Stimulated activated CD4-positive, alpha-beta T cell treated with anti-CD3 and anti-CD28 coated beads, TNF-alpha, amount 100 ng/mL, for 4 hours (primary cell): ENCODE measurements at regions not wholly inside any gene's neighbourhood (a gene's known extent, or its start where the extent isn't known, plus 50 kb on each side); places are given as distances from the start of the nearest gene placed in this dataset.

Source experiments
- DNase-seq, 3 experiments: peaks; one replicate each; pipeline ENCODE4 v3.0.0-alpha.2; 2020; ENCODE audit warnings: low read depth in 3 of 3

DNA sequence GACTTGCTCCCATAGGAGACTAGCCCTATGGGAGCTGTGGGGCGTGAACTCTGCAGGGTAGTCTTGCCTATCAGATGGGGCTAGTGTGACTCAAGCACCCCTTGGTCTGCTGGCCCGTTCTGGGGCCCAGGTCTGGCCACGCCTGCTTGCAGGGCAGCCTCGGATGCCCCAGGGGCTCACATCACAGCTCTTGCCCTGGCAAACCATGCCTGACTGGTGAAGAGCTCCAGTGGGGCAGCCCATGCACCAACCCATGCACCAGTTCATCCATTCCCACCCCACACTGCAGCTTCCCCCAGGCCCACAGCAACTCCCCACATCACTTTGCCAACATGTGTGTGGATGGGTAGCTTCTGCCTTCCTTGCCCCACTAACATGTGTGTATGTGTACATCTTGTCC, 93.9 kb upstream of the PRLR start:
- DNase-seq, result no peak

DNA sequence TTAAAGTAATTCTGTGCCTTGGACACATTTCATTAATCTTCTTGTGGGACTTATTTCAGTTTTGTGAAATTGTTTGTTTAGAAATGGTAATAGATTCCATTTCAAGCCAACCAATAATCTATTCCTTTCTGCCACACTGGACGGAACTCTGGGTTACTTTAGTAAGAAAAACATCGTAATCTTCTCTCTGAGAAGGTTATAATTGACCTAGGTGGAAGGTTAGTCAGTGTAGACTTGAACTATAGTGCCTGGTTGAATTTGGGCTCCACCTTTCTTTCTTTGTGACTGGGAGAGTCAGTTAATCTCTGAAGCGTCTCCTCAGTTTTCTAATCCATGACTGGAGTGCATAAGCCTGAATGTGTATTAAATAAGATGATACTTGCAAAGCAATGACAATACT, 89.7 kb upstream of the PRLR start:
- no peak for DNase-seq

DNA sequence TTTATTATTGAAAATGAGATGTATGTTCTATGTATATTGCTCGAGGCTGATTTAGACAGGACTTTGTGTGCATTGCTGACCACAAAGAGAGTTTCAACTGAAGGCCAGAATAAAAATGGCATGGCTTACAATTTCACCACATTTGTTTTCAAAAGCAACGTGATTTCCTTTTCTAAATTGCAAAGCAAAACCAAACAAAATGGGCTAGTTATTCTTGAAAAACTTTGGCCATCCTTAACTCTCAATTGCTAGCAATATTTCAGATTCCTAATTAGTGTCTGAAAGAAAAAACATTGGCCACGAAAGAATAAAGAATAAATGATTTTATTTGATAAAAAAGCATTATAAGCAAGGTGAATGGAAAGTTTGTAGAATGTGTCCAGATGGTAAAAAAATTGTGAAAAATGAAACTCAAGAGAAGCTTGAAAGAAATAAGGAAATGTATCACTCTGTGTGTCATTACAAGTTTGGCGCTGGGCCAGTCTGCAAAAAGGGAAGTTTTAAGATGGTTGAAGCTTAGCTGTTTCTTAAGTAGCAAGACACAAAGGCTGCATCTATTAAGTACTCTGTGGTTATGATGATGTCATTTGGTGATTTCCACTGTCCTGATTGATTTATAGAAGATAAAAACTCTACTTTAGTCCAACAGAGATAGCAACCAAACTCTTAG, 89.2 kb upstream of the PRLR start:
- peak in 1 of 3 experiments; percentile 21 for DNase-seq

DNA sequence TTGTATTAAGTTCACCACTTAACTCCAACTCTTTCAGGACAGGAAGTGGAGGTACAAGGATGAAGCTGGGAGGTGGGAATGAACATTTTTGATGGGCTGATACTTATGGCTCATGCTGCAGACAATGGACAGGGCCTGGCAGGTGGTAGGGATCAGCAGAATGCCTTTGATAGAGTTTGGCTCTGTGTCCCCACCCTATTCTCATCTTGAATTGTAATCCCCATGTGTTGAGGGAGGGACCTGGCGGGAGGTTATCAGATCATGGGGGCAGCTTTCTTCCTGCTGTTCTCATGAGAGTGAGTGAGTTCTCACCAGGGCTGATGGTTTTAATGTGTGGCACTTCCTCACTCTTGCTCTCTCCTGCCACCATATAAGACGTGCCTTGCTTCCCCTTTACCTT, 87.3 kb upstream of the PRLR start:
- DNase-seq, result no peak

DNA sequence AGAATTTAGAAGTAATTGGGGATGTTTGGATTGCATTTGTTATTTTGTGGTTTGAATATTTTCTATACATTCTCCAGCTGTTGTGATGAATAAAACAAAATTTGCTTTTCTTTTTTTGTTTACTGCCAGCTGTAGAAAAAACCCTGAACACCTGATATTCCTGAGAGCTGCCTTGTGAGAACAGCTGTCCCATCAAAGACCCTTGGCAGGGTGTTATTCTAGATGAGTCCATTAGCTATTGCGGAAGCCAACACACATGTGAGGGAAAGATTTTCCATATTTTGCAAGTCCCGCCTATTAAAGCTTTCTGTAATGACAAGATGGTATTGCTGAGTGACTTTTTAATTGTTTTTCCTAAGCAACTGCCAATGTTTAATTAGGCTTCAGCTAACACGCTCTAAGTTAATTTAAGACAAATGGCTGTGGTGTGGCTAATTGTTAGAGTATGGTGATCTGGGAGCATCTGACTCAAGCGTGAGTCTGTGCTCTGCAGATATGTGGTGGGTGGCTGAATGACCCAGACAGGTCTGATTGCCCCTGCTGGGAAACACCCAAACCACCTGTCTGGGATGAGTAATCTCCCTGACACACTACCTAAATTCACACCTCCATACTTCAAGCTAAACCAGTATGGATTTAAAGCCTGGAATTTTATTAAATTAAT, 86.5 kb upstream of the PRLR start:
- DNase-seq, result no peak

DNA sequence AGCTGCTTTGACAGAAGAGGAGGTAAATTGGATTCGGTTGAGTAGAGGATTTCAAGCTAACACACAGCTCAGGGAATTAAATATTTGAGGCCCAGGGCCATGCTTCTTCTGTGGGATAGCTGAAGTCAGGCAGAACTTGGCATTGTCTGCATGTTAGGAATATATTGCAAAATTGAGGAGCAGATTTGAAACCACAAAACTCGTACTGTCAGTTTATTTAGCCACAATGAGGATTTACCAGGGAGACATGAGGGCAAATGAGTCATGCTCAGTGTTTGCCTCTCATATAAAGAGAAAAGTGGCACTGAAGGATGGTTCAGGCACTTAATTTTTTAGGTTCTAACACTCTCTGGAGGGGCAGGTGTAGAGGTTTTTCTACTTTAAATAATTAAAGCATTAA, 83.0 kb upstream of the PRLR start:
- DNase-seq, result no peak

DNA sequence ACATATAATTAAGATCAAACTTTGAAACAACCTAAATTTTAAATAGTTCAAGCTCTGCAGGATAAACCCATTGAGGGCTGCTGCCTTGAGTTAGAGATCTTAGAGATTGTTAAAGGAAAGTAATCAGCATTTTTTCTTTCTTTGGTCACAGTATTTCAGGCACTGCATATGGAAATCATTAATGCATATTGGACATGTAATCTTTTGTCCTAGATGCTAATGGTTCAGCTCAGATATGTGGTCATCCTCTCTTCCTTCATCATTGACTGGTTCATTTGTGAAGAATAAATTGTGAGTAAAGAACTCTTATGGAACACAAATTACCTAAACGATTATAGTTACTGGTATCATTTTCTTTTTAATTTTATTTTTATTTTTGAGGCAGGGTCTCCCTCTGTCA, 82.0 kb upstream of the PRLR start:
- no peak for DNase-seq

DNA sequence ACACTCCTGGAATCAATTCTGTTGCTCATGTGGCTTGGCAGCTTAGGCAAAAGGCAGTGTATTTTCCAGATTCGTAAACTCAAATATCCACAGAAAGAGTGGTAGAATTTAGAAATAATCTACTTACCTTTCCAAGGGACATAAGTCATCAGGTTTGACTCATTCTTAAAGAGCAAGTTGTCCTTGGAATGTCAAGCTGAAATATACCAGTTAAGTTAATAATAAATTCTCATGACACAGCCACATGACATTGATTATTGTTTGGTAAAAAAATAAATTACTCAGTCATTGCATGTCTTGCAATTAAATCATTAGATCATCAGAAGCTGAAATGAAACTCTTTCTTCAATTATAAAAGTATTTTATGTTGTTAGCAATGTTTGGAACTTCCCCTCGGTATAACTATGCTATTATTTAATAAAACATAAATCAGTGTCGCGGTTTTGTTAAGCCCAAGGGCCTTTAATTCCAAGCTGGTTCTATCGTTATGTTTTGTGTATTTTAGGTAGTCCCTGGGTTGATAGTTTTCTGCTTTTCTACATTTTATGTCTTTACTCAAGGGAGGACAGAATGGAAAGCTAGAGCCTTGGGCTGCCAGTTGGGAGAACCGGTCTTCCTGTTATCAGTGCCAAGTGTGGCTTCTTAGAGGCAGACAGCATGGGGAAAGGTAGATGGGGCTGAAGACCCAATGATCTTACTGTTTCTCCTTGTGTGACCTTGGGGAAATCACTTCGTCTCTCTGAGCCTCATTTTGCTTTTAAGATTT, 79.3 kb upstream of the PRLR start:
- DNase-seq, result no peak

DNA sequence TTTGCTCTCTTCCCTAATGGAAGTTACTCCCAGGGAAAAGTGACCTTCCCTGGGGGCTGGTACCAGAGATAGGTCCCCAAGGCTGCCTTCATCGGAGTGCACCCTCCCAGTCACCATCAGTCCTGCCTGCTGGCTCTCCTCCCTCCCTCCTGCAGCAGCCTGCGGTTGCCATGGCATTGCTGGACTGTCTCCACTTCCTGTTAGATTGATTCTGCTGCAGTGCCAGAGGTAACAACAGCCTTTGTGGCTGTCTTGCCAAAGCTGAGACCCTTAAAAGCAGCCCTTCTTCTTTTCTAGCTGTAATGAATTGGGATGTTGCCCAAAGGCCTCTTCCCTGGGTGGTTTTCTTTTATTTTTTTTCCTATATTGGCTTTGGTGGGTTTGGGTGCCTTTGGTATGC, 78.1 kb upstream of the PRLR start:
- DNase-seq, result no peak

DNA sequence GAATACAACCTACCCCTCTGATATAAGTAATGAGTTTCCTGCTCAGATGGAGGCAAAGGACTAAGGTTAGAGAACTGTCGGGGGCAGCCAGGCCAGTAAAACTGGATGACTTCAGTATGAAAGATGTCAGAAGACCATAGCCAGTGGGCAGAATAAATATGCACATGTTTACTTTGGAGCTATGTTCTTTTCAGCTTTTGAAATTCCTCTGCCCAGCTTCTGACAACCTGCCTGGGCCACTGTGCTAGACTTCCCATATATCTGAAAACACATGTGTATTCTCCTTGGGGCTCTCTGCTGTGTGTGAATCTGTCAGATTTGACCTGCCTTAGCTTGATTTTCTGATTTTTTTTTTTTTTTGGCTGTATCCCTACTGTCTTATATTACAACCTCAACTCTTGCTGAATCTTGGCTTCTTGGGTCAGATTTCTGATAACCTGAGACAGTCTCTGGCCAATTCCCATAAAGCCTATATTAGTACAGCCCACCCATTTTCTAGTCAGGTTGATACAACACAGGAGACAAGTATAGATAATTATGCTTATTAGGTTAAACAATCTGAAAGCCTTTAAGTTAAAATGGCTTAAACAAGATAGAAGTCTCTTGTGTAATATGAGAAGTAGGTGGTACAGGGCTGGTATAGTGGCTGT, 76.6 kb upstream of the PRLR start:
- no peak for DNase-seq

DNA sequence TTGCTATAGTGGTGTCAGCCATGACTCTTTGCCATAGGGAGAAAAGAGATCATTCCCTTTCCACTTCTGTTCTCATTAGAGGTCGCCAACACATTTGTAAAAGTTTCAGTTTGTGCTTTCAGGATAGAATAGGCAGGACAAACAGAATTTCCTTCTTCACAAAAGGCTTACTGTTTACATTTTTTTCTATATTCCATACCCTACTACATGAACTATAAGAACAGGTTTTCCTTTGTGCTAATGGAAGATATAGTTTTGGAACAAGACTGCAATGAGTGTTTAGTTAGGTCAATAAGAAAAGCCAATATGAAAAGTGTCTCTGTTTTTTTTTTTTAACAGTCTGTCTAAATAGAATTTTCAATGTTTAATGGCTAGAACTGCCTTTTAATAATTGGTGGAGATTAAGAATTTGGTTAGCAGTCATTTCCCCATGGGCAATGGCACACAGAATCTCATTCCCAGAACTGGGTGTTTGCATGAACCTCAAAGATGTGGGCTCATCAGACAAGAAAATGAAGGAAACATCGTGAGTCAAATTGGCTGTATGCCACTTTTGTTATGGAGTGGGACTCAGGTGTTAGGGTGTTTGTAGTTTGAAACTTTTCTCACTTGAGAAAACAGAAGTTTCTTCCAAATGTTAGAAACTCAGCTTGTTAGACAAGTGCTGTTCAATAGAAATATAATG, 75.2 kb upstream of the PRLR start:
- DNase-seq, result no peak

DNA sequence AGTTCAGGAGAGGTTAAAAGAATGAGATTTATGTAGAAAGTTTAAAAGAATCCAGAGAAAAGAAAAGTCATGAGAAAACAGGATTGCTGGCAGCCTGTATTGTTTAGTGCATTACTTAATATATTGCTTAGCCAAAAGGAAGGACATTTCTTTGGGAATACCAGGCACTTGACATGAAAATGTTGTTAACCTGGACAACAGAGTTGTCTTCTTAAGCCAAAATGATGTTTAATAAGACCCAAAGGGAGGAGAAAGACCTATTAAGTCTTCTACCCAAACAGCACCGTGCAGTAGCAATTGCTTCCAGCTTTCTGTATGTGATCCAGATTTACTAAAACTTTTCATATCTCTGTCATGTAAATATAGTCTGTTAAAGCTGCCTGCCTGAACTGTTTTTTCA, 74.0 kb upstream of the PRLR start:
- DNase-seq, result no peak

DNA sequence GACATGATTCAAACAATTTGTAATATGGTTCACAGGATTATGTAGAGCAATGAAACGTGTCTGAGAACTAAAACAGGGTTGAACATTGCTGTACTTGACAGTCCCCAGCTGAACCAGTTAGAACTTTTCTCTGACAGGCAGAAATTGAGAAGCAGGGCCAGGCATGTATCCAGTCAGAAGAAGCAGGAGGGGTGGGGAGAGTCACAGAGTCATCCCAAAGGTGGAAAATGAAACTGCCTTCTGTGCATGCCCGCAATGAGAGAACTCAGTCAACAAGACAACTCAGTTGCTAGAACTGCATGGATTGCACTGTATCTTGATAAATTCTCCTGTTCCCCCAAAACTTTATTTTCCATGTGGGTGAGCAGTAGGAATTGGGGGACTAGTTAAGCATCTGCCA, 72.9 kb upstream of the PRLR start:
- DNase-seq, result no peak

DNA sequence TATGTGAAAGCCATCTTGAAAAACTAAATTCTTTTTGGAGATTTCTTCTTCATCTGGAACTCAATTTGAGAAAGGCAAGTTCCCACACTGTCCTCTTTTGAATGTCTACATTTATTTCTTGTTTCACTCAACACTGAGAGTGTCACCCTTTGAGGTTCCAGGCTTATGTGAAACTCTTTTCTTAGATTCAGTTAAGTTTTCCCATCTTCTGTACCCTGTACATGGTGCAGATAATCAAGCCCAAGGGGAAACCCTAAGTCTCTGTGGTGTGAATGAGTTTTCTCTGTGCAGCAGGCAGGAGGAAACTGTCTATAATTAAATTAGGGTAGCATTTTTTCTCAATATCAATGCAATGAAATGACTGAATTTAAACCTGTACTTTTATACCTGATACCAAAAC, 72.3 kb upstream of the PRLR start:
- no peak for DNase-seq

DNA sequence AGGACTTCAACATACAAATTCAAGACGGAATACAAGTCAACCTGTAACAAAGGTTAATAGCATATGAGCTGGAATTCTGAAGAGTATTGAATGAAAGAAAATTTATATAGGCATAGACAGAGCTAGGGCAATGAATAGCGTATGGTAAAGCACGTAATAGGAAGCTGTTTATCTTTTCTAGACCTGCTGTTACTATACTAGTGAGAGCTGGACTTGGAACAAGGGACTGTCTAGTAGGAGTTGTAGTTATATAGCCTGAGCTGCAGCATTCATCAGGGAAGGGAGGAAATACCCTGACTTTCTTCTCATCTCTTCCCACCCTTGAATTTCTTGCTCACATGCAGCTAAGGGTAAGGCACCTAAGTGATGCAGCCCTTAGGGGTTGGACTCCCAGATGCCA, 67.5 kb upstream of the PRLR start:
- no peak for DNase-seq

DNA sequence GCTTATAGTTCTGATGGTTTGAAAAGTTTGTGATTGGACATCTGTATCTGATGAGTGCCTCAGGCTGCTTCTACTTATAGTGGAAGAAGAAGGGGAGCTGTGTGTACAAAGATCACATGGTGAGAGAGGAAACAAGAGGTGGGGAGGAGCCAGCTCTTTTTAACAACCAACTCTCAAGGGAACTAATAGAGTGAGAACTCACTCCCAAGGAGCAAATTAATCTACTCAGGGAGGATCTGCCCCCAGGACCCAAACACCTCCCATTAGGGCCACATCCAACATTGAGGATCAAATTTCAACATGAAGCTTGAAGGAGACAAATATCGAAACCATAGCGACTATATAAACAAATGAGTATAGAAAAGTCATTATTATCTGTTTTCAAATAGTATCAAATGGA, 64.7 kb upstream of the PRLR start:
- DNase-seq, result no peak

DNA sequence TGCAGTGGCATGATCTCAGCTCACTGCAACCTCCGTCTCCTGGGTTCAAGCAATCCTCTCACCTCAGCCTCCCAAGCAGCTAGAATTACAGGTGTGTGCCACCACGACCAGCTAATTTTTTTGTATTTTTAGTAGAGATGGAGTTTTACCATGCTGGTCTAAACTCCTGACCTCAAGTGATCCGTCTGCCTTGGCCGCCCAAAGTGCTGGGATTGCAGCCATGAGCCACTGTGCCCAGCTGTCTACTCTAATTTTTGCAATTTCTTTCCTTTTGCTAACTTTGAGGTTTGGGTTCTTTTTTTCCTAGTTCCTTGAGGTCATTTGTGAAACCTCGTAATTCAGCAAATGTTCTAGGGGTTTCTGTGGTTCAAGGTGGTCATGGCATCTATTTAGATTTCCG, 63.7 kb upstream of the PRLR start:
- DNase-seq, result no peak

DNA sequence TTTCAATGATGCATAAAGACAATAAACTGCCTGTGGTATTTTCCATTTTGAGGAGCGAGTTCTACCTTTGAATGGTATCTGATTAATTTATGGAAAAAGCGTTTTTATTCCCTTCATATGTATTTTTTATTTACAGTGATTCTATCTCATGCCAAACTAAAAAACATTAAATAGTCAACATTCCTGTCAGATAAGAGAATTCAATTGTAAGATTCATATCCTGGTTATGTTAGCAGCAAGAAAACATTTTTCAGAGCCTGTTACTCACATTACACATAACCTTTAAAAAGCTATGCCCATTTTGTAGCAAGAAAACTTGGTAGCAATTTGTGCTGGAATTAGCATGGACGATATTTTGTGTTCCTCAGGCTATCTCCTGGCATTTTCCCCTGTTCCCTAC, 55.1 kb upstream of the PRLR start:
- no peak for DNase-seq

DNA sequence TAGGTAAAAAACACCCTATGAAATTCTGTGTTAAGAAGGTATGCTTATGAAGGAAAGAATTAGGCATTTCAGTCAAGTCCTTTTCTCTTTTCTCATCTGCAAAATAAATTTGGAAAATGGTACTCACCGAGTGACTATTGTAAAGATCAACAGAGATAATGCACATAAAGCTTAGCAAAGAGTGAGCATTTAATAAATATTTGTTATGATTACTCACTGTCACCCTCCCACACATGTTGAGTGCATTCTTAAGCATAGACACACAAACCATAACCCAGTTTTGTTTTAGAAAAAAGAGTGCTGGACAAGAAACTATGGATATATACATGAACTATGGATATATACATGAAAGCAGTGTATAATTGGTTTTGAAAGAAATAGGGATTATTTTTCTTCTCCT, 54.7 kb upstream of the PRLR start:
- DNase-seq, result no peak

DNA sequence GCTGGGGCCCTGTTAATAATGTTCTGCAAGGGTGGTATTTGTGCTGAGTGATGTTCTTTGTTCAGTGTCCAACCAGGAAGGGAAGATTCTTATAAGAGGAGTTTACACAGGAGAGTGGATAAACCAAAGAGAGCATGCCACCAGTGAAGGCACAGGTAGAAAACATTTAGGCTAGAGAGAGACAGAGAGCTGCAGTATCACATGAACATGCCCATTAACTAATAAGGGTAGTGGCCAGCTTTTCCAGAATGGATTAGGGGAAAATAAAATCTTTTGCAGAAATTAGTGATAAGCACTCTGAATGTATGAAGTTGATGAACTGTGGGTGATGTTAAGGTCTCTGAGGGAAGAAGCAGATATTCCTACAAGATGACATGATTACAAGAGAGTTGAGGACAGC, 54.1 kb upstream of the PRLR start:
- no peak for DNase-seq

DNA sequence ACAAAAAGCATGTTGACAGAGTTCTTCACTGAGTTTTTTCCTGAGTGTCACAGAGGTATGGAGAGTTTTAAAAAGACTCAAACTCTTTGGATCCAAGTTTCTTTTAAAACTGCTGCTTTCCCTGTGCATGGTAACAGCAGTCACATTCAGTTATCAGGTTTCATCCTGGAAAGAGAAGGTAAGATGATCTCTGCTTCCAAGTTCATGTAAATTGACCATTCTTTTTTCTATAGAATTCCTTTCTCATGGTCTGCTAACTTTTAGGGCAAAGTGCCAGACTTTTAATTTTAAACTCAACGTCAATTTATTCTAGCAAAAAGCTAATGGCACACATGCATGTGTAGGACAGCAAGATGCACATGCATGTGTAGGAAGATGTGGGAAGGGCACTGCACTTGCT, 52.5 kb upstream of the PRLR start:
- DNase-seq, result no peak

DNA sequence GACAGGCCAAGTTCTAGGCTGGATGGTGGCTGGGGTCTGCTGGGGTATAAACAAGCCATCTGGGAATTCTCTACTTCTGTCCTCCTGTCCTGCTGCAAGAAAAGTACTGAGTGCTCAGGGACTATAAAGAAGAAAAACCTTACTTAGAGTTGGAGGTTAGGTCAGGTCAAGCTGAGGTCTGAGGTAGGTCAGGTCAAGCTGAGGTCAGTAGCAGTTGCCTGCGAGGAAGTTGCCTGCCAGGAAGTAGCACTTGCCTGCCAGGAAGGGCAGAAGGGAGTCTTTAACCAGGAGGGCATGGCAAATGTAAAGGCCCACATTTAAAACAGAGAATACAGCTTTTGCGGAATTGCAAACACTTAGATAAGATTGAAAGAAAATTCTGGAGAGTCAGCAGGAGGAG, 51.3 kb upstream of the PRLR start:
- no peak for DNase-seq
